MM.1S (cell line): ENCODE measurements at regions not wholly inside any gene's neighbourhood (a gene's known extent, or its start where the extent isn't known, plus 50 kb on each side); places are given as distances from the start of the nearest gene placed in this dataset.

Experiments used
- CTCF ChIP-seq: fragments of 300-600 bp; sonication (generic); IDR thresholded peaks from 2 replicates; pipeline ENCODE4 v1.5.1; 2016; ENCODE audit warnings: antibody characterized with exemption, low read length, mixed read lengths
- EZH2 ChIP-seq: fragments of 300-600 bp; sonication (generic); optimal IDR thresholded peaks from 2 replicates; pipeline ENCODE3; 2017; ENCODE audit warnings: low read depth, mild to moderate bottlenecking, antibody characterized with exemption, low read length, mixed read lengths

- TF ChIP-seq CTCF (peak; percentile 10; the same call in 1 of the 2 replicates), EZH2 (no peak)
These were observed 450.5 kb upstream of the CDH10 start for GRCh38 chr5:25095261-25095660.
